ENCODE measurements at regions not wholly inside any gene's neighbourhood (a gene's known extent, or its start where the extent isn't known, plus 50 kb on each side); places are given as distances from the start of the nearest gene placed in this dataset.
A peak's percentile ranks its signal among the peaks of the same experiment; 100 is the strongest.

GRCh38 chr9:36728651-36729520 lies 156.2 kb downstream of the MELK start:
- DNase-seq (ENCODE audit: low spot score), result peak; percentile 68

DNA sequence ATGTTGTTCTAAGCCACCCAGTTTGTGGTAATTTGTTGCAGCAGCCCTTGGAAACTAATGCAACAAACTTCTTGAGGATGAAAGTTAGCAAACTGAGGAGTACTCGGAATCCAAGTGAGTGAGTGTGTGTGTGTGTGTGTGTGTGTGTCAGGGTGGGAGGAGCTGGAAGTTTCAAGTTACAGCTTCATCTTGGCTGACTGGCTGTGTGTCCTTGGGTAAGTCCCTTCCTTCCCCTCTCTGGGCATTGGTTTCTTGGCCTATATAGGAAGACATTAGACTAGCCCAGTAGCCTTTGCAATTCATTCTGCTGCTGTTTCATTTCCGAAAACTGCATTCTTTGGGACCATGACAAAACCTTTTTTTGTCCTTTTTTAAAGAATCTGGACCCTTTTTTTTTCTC lies 157.2 kb downstream of the MELK start:
- no peak for DNase-seq (ENCODE audit: low spot score)

- DNase-seq (ENCODE audit: low spot score), result no peak
Observed at GRCh38 chr9:36730414-36730813, 157.7 kb downstream of the MELK start.

GRCh38 chr9:36731068-36731956 lies 158.6 kb downstream of the MELK start:
- peak; percentile 54 for DNase-seq (ENCODE audit: low spot score)

DNA sequence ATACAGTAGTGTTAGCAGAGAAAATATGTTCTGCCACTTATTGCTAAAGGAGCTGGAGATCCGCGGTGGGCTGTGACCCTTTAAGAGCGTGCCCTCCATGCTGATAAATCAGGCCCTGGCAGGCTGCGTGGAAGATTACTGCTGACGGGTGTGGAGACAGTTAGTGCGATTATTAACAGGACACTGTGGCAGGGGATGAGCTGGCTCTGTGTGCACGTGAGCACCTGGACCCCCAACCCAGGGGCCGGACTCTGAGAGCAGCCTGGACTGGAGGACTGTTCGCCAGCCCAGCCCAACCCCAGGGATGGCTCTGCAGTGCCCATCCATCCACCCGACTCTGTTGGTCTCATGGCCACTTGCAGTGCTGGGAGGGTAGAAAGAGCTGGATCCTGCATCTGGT lies 162.0 kb downstream of the MELK start:
- no peak for DNase-seq (ENCODE audit: low spot score)

- no peak for DNase-seq (ENCODE audit: low spot score)
Observed at GRCh38 chr9:36736648-36737047, 164.0 kb downstream of the MELK start.

- DNase-seq (ENCODE audit: low spot score), result no peak
Observed at GRCh38 chr9:36738318-36738976, 165.8 kb downstream of the MELK start.

GRCh38 chr9:36739373-36740116 lies 166.8 kb downstream of the MELK start:
- no peak for DNase-seq (ENCODE audit: low spot score)

DNA sequence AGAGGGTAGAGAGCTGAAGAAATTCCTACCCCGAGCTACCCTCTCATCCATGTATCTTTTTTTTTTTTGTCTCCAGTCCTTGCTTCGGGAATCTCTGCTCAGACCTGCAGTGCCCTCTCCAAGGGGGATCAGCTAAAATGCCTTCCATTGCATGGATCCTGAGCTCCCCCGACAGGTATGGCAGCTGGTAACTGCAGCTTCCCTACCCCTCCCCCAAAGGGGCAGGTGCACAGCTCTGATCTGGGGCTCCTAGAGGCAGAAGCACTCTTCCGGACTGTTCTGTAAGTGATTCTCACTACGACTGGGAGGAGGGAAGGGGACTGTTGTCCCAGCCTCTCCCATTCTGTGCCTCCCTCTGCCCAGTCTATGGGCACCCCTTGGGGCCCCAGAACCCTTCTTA lies 169.6 kb downstream of the MELK start:
- no peak for DNase-seq (ENCODE audit: low spot score)

DNA sequence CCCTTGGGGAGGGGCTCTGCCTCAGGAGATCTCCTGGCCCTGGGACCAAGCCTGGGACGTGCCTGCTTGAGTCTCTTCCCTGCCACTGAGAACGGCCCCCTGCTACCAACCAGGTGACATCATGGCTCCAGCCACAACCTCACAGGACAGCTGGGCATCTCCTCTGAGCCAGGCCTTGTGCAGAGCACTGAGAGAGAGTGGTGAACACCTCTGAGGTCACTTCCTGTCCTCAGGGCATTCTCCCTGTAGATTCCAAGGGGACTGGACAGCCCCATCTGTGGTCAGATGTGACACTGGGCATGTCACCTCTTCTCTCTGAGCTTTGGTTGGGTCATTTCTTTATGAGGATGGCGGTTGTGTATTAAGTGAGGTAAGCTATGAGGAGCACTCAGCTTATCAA lies 172.0 kb downstream of the MELK start:
- no peak for DNase-seq (ENCODE audit: low spot score)

GRCh38 chr9:36745977-36746376 lies 173.3 kb downstream of the MELK start:
- DNase-seq (ENCODE audit: low spot score), result no peak

- DNase-seq (ENCODE audit: low spot score), result no peak
Observed at GRCh38 chr9:36746415-36746814, 173.7 kb downstream of the MELK start.

DNA sequence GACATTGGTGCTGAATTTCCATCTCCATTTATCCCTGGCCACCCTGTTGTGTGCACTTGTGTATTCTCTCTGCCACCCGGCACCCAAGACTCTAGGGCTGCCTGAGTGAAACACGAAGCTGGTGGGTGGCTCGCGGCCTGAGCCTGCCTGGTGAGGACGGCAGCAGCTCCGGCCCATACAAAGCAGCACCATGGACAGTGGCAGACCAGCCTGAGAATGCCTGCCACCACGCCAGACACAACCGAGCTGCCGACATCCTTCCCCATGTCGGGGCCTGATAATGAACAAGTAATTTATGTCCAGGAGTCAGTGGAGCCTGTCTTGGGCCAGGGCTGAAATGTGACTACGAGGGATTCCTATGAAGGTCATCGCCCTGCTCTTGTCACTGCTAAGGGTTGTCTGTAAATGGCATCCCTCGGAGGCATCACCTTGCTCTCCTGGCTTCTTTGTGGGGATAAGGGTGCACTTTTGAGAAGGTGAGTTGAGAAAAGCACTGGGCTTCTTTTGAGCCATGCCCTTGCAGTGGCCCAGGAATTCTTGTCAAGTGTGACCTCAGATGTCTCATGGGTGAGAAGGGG lies 175.7 kb downstream of the MELK start:
- DNase-seq (ENCODE audit: low spot score), result peak; percentile 45

DNA sequence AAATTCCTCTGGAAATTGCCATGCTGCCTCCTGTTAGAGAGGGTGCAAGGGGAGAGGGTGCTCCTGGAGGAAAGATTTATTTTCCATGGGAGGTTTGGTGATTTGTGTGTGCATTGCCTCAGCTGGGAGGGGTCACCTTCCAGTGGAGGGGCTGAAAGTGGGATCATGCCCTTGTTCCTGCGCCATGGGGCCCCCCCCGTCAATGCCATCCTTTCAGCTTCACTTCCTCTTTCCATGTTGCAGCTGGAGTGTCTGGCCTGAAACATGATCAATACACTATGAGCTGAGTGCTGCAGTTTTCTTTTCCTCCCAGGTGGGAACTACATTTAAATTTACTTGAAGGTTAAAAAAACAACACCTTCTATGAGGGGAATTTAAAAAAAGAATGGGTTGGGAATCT lies 176.8 kb downstream of the MELK start:
- no peak for DNase-seq (ENCODE audit: low spot score)

GRCh38 chr9:36750630-36751029 lies 177.9 kb downstream of the MELK start:
- no peak for DNase-seq (ENCODE audit: low spot score)

DNA sequence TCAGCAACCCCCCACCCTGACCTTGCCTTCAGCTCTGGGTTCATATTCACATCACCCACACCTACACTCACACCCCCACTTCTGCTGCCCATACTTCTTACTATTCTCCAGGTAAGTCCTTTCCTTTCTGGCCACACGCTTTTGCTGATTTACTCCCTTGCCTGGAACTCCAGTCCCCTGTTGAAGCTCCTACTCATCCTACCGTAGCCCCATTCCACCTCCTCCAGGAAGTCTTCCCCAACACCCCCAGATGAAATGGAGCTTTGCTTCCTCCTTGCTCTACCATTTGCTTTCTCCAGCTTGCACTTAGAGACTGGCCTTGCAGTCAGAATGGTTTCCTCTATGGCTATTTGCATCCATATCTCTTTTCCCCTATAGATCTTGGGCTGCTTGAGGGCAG lies 182.3 kb downstream of the MELK start:
- DNase-seq (ENCODE audit: low spot score), result no peak

DNA sequence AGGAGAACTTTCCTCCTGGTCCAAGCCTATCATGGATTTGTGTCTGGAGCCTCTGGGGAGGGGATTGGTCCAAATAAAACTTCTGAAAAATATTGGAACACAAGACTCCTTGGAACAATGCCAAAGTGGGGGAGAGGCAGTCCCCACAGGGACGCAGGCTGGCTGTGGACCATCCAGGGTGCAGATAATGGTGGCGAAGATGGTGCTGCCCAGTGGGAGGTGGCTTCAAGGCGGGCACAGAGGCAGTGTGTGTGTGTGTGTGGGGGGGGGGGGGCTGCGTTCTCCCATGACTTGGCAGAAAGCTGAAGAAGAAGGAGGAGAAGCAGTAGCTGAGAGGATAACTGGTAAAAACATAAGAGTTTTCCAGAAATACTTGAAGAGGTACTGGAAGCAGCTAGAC lies 186.4 kb downstream of the MELK start:
- DNase-seq (ENCODE audit: low spot score), result no peak

DNA sequence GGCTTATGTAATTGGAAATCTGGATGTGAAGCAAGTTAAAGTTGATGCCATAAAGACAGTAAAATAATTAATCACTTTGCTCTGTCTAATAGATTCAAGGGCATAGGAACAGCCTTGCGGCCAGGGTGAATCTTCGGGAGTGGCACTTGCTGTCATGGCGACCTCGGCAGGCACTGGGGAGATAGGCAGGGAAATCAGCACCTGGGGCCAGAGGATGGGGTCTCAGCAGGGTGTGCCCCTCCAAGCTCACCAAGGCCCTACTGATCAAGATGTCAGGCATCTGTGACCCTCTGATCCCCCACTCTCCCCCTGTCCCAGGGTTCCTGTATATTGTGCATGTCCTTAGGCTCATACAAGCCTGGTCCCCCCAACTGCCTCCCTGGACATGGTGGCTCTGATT lies 187.3 kb downstream of the MELK start:
- DNase-seq (ENCODE audit: low spot score), result no peak

GRCh38 chr9:36760667-36761420 lies 188.1 kb downstream of the MELK start:
- DNase-seq (ENCODE audit: low spot score), result no peak

- no peak for DNase-seq (ENCODE audit: low spot score)
Observed at GRCh38 chr9:36762958-36763357, 190.3 kb downstream of the MELK start.

DNA sequence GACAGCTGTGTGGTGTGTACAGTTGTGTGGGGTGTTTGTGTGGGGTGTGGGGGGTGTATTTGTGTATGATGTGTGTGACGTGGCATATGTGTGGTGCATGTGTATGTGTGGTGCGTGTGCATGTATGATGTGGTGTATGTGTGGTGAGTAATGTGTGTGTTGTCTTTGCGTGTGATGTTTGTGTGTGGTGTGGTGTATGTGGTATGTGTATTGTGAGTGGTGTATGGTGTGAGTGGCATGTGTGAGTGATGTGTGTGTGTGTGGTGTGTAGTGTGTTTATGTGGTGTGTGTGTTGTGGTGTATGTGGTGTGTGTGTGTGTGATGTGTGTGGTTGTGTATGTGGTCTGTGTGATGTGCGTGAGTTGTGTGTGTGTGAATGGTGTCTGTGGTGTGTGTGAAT lies 191.1 kb downstream of the MELK start:
- DNase-seq (ENCODE audit: low spot score), result no peak
